Neuron (in vitro differentiated cells): ENCODE measurements at regions not wholly inside any gene's neighbourhood (a gene's known extent, or its start where the extent isn't known, plus 50 kb on each side); places are given as distances from the start of the nearest gene placed in this dataset.

Source experiments
- H2AFZ ChIP-seq: one replicate; pipeline ENCODE4 v1.6.1; 2013; ENCODE audit warnings: low read depth, mild to moderate bottlenecking, inconsistent platforms, low read length, moderate library complexity
- H3K27me3 ChIP-seq: one replicate; pipeline ENCODE4 v1.6.1; 2013; ENCODE audit warnings: low read length; ENCODE audit not compliant: insufficient read depth
- H3K36me3 ChIP-seq: one replicate; pipeline ENCODE4 v1.6.1; 2013; ENCODE audit warnings: low read length; ENCODE audit not compliant: insufficient read depth
- H3K4me1 ChIP-seq: one replicate; pipeline ENCODE4 v1.6.1; 2013; ENCODE audit warnings: low read length; ENCODE audit not compliant: insufficient read depth
- H3K4me3 ChIP-seq: 2 replicates; pipeline ENCODE4 v1.5.1; 2013; ENCODE audit warnings: mild to moderate bottlenecking, low read length, moderate library complexity
- H3K9me3 ChIP-seq: one replicate; pipeline ENCODE4 v1.6.1; 2013; ENCODE audit warnings: low read length

- Histone ChIP-seq H3K9me3 (no peaks in the 10 kb centered on the region), H3K36me3 (no peaks in the 10 kb centered on the region), H3K4me1 (no peaks in the 10 kb centered on the region), H3K4me3 (no peak overlapping the region), H2AFZ (no peak overlapping the region), H3K27me3 (no peaks in the 10 kb centered on the region)
Observed at GRCh38 chr3:148420242-148420641, 277.5 kb upstream of the AGTR1 start.

DNA sequence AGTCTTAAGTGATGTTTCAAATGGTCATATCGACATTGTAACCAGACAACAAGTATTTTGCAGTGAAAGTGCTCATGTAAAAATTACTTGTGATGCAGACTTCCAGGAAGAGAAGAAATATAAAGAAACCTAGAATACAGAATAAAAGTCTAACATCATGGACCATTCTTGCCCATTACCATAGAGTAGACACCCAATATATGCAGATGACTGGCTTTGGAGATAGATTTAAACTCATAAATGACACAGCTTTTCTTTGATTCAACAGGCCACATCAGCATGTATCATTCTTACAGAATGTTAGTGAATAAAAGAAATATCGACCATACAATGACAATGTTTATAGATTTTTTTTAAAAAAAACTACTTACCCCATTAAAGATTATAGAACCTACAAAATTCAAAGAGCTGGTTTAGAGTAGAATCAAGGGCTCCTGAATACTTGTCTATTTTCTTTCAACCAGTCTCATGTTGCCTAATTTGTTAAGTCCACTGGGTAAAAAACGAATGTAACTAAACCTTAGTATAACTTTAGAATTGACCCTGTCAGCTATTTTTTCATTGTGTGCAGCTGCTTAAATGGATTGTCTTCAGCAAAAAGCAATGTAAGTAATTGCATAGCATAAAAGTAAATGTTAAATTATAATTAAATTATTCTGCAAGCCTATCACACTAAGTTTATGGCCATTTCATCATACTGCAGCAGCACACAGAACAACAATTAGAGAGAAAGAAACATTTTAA lies 268.7 kb upstream of the AGTR1 start:
- Histone ChIP-seq H2AFZ (no peak overlapping the region), H3K4me3 (no peak overlapping the region), H3K9me3 (no peaks in the 10 kb centered on the region), H3K36me3 (no peaks in the 10 kb centered on the region), H3K4me1 (no peaks in the 10 kb centered on the region), H3K27me3 (no peaks in the 10 kb centered on the region)

- no peaks in the 10 kb centered on the region for H3K4me1 ChIP-seq
- H3K27me3 ChIP-seq = no peaks in the 10 kb centered on the region
- no peak overlapping the region for H3K4me3 ChIP-seq
- H3K9me3 ChIP-seq = no peaks in the 10 kb centered on the region
- H2AFZ ChIP-seq = no peak overlapping the region
- H3K36me3 ChIP-seq = no peaks in the 10 kb centered on the region
Observed at GRCh38 chr3:148433665-148434064, 264.0 kb upstream of the AGTR1 start.

DNA sequence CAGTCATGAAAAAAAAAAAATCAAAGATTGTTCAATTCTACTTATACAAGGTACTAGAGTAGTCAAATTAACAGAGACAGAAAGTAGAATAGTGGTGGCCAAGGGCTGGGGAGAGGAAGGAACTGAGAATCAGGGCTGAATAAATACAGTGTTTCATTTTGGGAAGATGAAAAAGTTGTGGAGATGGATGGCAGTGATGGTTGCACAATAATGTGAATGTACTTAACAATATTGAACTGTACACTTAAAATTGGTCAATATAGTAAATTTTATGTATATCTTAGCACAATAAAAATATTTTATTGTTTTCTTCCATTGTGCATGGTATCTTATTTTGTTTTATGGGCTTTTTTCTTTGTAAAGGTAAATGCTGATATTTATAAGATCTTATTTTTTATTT lies 262.2 kb upstream of the AGTR1 start:
- Histone ChIP-seq H3K4me3 (no peak overlapping the region), H2AFZ (no peak overlapping the region), H3K36me3 (no peaks in the 10 kb centered on the region), H3K4me1 (peaks cover 9% of the 10 kb centered on the region), H3K27me3 (no peaks in the 10 kb centered on the region), H3K9me3 (no peaks in the 10 kb centered on the region)

DNA sequence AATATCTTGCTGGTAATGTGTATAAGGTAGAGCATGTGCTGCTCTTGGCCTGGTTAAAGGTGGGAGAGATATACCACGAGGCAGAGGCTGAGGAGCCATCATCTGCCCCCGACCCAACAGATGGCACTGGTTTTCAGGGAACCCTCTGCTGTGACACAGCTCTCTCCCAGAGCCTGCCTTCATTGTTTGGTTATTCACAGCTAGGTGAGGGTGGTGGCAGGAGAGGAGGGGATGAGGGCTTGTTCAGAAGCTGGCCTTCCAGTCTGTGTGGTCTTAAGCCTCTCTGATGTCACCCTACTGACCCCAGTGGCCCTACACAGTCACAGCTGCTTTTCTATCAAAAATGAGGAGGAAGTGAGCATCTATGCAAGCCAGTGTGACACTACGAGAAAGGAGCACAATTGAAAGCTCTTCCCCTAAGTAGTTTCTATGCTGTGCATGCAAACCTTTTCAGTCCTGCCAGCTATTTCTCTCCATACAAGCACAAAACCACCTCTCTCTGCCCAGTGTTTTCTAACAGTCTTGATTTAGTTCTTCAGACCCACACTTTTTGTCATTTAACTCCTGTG lies 258.4 kb upstream of the AGTR1 start:
- Histone ChIP-seq H3K27me3 (no peaks in the 10 kb centered on the region), H3K4me1 (peaks cover 9% of the 10 kb centered on the region), H2AFZ (no peak overlapping the region), H3K9me3 (no peaks in the 10 kb centered on the region), H3K4me3 (no peak overlapping the region), H3K36me3 (no peaks in the 10 kb centered on the region)

- H3K9me3 ChIP-seq = no peaks in the 10 kb centered on the region
- no peaks in the 10 kb centered on the region for H3K36me3 ChIP-seq
- H3K4me3 ChIP-seq = no peak overlapping the region
- H3K27me3 ChIP-seq = no peaks in the 10 kb centered on the region
- H3K4me1 ChIP-seq = peaks cover 9% of the 10 kb centered on the region
- no peak overlapping the region for H2AFZ ChIP-seq
Observed at GRCh38 chr3:148441191-148441590, 256.5 kb upstream of the AGTR1 start.

GRCh38 chr3:148450819-148451218 lies 246.9 kb upstream of the AGTR1 start:
- H3K27me3 ChIP-seq = no peaks in the 10 kb centered on the region
- no peaks in the 10 kb centered on the region for H3K36me3 ChIP-seq
- H3K4me3 ChIP-seq = no peak overlapping the region
- no peak overlapping the region for H2AFZ ChIP-seq
- no peaks in the 10 kb centered on the region for H3K9me3 ChIP-seq
- H3K4me1 ChIP-seq = no peaks in the 10 kb centered on the region

- H3K9me3 ChIP-seq = no peaks in the 10 kb centered on the region
- no peak overlapping the region for H3K4me3 ChIP-seq
- H2AFZ ChIP-seq = no peak overlapping the region
- no peaks in the 10 kb centered on the region for H3K27me3 ChIP-seq
- no peaks in the 10 kb centered on the region for H3K36me3 ChIP-seq
- H3K4me1 ChIP-seq = no peaks in the 10 kb centered on the region
Observed at GRCh38 chr3:148451969-148452368, 245.7 kb upstream of the AGTR1 start.

DNA sequence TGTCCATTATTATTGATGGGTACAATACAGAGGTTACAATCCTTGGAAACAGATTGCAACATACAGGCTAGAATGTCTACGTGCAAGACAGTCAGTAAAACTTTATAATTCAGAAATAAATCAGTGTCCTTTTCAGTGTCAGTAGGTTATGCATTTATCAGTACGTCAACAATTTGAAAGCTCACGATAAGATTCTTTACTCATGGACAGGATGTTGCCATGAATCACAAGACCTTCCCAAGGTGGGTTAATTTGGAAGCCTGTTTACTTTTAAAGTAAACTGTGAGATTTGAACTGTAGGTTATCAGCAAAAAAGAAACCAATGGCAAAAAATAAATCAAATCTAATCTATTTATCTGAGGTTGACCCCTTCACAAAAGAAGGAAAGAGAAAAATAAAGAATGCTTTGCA lies 243.9 kb upstream of the AGTR1 start:
- no peak overlapping the region for H2AFZ ChIP-seq
- H3K27me3 ChIP-seq = no peaks in the 10 kb centered on the region
- no peak overlapping the region for H3K4me3 ChIP-seq
- no peaks in the 10 kb centered on the region for H3K4me1 ChIP-seq
- no peaks in the 10 kb centered on the region for H3K9me3 ChIP-seq
- no peaks in the 10 kb centered on the region for H3K36me3 ChIP-seq

DNA sequence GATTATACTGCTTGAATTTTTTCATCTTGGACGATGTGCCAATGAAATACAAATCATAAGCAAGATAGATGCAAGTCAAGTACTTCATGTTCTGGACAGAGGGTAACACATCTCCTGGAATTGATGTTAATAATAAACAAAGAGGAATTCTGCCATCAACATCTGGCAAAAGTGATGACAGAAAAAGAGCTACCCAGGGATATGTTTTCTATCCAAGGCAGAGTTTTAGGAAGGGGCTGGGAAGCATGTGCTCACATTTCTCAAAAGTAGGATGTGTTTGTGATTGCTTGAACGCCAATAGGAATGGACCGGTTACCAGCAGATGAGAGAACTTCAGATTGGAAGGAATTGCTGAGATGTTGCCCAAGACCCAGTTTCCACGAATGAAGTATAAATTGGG lies 242.6 kb upstream of the AGTR1 start:
- no peaks in the 10 kb centered on the region for H3K9me3 ChIP-seq
- H2AFZ ChIP-seq = no peak overlapping the region
- no peaks in the 10 kb centered on the region for H3K27me3 ChIP-seq
- no peak overlapping the region for H3K4me3 ChIP-seq
- no peaks in the 10 kb centered on the region for H3K4me1 ChIP-seq
- no peaks in the 10 kb centered on the region for H3K36me3 ChIP-seq

- Histone ChIP-seq H3K4me1 (no peaks in the 10 kb centered on the region), H3K9me3 (no peaks in the 10 kb centered on the region), H3K4me3 (no peak overlapping the region), H2AFZ (no peak overlapping the region), H3K27me3 (no peaks in the 10 kb centered on the region), H3K36me3 (no peaks in the 10 kb centered on the region)
Observed at GRCh38 chr3:148457886-148458285, 239.8 kb upstream of the AGTR1 start.

DNA sequence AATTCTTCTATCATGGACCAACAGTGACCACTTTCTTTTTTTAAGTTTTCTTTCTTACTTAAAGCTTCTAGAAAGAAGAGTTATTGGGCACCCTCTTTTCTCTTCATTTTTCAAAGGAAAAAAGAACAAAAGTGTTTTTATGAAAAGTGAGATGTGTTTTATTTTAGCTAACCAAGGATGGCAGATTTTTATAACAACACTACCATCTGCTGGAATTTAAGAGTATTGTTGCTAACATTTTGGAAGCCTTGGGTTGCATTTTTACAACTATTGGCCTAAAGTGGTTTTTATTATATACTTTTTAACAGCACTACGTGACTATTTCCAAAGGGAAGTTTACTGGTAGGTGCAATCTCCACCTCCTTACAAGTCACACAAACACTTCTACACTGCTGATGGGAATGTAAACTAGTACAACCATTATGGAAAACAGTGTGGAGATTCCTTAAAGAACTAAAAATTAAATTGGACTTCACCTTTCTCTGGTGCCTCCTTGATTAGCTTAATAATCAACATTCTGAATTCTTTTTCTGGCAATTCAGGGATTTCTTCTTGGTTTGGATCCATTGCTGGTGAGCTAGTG lies 237.7 kb upstream of the AGTR1 start:
- Histone ChIP-seq H3K27me3 (no peaks in the 10 kb centered on the region), H3K4me3 (no peak overlapping the region), H2AFZ (no peak overlapping the region), H3K9me3 (no peaks in the 10 kb centered on the region), H3K36me3 (no peaks in the 10 kb centered on the region), H3K4me1 (peaks cover under 1% of the 10 kb centered on the region)

GRCh38 chr3:148460686-148461085 lies 237.0 kb upstream of the AGTR1 start:
- no peaks in the 10 kb centered on the region for H3K27me3 ChIP-seq
- no peak overlapping the region for H2AFZ ChIP-seq
- H3K36me3 ChIP-seq = no peaks in the 10 kb centered on the region
- peaks cover 8% of the 10 kb centered on the region for H3K4me1 ChIP-seq
- no peaks in the 10 kb centered on the region for H3K9me3 ChIP-seq
- H3K4me3 ChIP-seq = no peak overlapping the region
